OCI-LY7 (cell line): ENCODE measurements at regions not wholly inside any gene's neighbourhood (a gene's known extent, or its start where the extent isn't known, plus 50 kb on each side); places are given as distances from the start of the nearest gene placed in this dataset.

Experiments
- BruUV-seq: library from RNA; stranded (reverse); fragments of 400-500 nt; replicated peaks from 2 replicates; lab custom pipeline; 2021; lab: Mats Ljungman, UMichigan
- CTCF ChIA-PET: fragments of 300-600 bp; sonication (Branson Sonifier 250); formaldehyde crosslinking; loops from one replicate; lab custom pipeline; 2022; ENCODE audit warnings: antibody characterized with exemption; ENCODE audit not compliant: unreplicated experiment; lab: Charles Lee
- POLR2A ChIA-PET: fragments of 300-600 bp; sonication (Branson Sonifier 250); formaldehyde crosslinking; loops from one replicate; lab custom pipeline; 2022; ENCODE audit warnings: antibody characterized with exemption; lab: Charles Lee
- DNase-seq: peaks from one replicate; pipeline ENCODE4 v3.0.0-alpha.2; 2015; ENCODE audit warnings: low spot score
- H2AFZ ChIP-seq: fragments of 200-600 bp; sonication (generic), shearing (Covaris generic); 2 replicates; pipeline ENCODE4 v1.6.1; 2014; ENCODE audit warnings: mild to moderate bottlenecking, antibody characterized with exemption, low read length, moderate library complexity
- H3K27ac ChIP-seq: fragments of 200-600 bp; sonication (generic); 2 replicates; pipeline ENCODE4 v1.5.1; 2014; ENCODE audit warnings: mixed run types, low read depth, mild to moderate bottlenecking, moderate library complexity, low read length, inconsistent platforms; ENCODE audit not compliant: poor library complexity, severe bottlenecking
- H3K36me3 ChIP-seq: fragments of 200-600 bp; sonication (generic); 2 replicates; pipeline ENCODE4 v1.6.1; 2014; ENCODE audit warnings: mild to moderate bottlenecking, antibody characterized with exemption, low read length, moderate library complexity, mixed read lengths; ENCODE audit not compliant: insufficient read depth
- H3K4me1 ChIP-seq: fragments of 200-600 bp; sonication (generic); 2 replicates; pipeline ENCODE4 v1.5.1; 2014; ENCODE audit warnings: mild to moderate bottlenecking, low read length; ENCODE audit not compliant: insufficient read depth, poor library complexity, severe bottlenecking
- H3K4me2 ChIP-seq: fragments of 200-600 bp; sonication (generic); 2 replicates; pipeline ENCODE4 v1.6.1; 2014; ENCODE audit warnings: mild to moderate bottlenecking, low read length
- H3K4me3 ChIP-seq: fragments of 200-600 bp; sonication (generic); 2 replicates; pipeline ENCODE4 v1.5.1; 2014; ENCODE audit warnings: mild to moderate bottlenecking, low read depth, low read length; ENCODE audit not compliant: poor library complexity, severe bottlenecking
- H3K79me2 ChIP-seq: fragments of 200-600 bp; sonication (generic); 2 replicates; pipeline ENCODE4 v1.6.1; 2016; ENCODE audit warnings: low read depth, mild to moderate bottlenecking, low read length, moderate library complexity, mixed read lengths; ENCODE audit not compliant: insufficient read depth
- H3K9me2 ChIP-seq: fragments of 200-600 bp; sonication (generic); 2 replicates; pipeline ENCODE4 v1.6.1; 2016; ENCODE audit warnings: mild to moderate bottlenecking, low read length, mixed read lengths; ENCODE audit not compliant: insufficient read depth
- H3K9me3 ChIP-seq: fragments of 200-600 bp; sonication (generic); 2 replicates; pipeline ENCODE4 v1.6.1; 2014; ENCODE audit warnings: mild to moderate bottlenecking, mixed run types, low read length, mixed read lengths
- H4K20me1 ChIP-seq: fragments of 200-600 bp; sonication (generic); 2 replicates; pipeline ENCODE4 v1.6.1; 2014; ENCODE audit warnings: mild to moderate bottlenecking, antibody characterized with exemption, low read length, moderate library complexity, mixed read lengths; ENCODE audit not compliant: insufficient read depth
- EZH2phosphoT487 ChIP-seq: fragments of 200-600 bp; sonication (generic); IDR thresholded peaks from 2 replicates; pipeline ENCODE4 v1.6.1; 2018; ENCODE audit warnings: low read depth, borderline replicate concordance, mild to moderate bottlenecking, mixed run types, antibody characterized with exemption, low read length, moderate library complexity, mixed read lengths
- intact Hi-C: fragments of 100-400 bp; cut with micrococcal nuclease; formaldehyde crosslinking; loops from one replicate; pipeline ENCODE4 v1.10.0; 2022; ENCODE audit not compliant: unreplicated experiment
- TF ChIP-seq, protein P1 (sequence below): fragments of 200-600 bp; sonication (generic); conservative IDR thresholded peaks from 2 replicates; pipeline ENCODE4 v1.5.1; 2014; ENCODE audit warnings: mild to moderate bottlenecking, antibody characterized with exemption, low read length, moderate library complexity, mixed read lengths

DNA sequence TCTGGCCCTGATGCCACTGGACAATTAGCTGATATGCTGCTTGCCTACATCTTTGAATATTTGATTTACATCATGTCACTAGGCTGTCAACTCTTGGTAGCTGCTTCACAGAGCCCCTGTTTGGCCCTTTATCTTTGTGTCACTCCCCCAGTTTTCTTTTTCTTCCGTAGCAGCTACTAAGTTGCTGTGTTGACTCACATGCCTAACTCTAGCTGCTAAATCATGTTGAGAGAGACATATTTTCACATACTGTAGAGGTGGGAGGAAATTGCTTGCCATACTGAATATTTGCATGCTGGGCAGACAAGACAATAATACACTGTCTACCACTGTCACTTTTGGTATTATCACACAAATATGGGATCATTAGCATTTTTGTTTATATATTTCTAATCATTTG, 147.1 kb upstream of the NOVA1 start:
- TF ChIP-seq, protein P1, sequence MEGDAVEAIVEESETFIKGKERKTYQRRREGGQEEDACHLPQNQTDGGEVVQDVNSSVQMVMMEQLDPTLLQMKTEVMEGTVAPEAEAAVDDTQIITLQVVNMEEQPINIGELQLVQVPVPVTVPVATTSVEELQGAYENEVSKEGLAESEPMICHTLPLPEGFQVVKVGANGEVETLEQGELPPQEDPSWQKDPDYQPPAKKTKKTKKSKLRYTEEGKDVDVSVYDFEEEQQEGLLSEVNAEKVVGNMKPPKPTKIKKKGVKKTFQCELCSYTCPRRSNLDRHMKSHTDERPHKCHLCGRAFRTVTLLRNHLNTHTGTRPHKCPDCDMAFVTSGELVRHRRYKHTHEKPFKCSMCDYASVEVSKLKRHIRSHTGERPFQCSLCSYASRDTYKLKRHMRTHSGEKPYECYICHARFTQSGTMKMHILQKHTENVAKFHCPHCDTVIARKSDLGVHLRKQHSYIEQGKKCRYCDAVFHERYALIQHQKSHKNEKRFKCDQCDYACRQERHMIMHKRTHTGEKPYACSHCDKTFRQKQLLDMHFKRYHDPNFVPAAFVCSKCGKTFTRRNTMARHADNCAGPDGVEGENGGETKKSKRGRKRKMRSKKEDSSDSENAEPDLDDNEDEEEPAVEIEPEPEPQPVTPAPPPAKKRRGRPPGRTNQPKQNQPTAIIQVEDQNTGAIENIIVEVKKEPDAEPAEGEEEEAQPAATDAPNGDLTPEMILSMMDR = no peak
- no peak for TF ChIP-seq EZH2phosphoT487
- BruUV-seq = no TSS peak
- Histone ChIP-seq H3K4me3 (no peak overlapping the region), H3K4me2 (no peak overlapping the region), H3K9me3 (0 out of 2 replicates have a peak, but pooled peaks cover 5% of the 10 kb centered on the region), H3K27ac (no peak overlapping the region), H4K20me1 (no peaks in the 10 kb centered on the region), H3K79me2 (no peaks in the 10 kb centered on the region), H3K4me1 (no peaks in the 10 kb centered on the region), H2AFZ (no peak overlapping the region), H3K9me2 (no peaks in the 10 kb centered on the region), H3K36me3 (no peaks in the 10 kb centered on the region)
- DNase-seq = no peak
- POLR2A ChIA-PET = no interaction called here
- intact Hi-C loops = no loop called here
- CTCF ChIA-PET = no interaction called here

DNA sequence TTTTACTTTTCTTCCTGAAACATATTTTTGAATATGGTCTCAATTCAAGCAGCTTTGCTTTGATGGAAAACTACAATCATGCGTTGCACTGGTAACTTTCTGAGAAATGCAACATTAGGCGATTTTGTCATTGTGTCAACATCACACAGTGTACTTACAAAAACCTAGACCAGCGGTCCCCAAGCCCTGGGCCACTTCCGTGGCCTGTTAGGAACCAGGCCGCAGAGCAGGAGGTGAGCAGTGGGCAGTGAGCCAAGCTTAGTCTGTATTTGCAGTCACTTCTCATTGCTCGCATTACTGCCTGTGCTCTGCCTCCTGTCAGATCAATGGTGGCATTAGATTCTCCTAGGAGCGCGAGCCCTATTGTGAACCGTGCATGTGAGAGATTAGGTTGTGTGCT, 163.7 kb upstream of the NOVA1 start:
- BruUV-seq = no TSS peak
- H2AFZ ChIP-seq = no peak overlapping the region
- H3K36me3 ChIP-seq = no peaks in the 10 kb centered on the region
- no peaks in the 10 kb centered on the region for H3K4me1 ChIP-seq
- H3K4me3 ChIP-seq = no peak overlapping the region
- TF ChIP-seq EZH2phosphoT487 = no peak
- TF ChIP-seq, protein P1 = no peak
- no peak for DNase-seq
- H3K9me3 ChIP-seq = peaks cover 12% of the 10 kb centered on the region
- ChIA-PET CTCF (no interaction called here), POLR2A (no interaction called here)
- H3K27ac ChIP-seq = no peak overlapping the region
- intact Hi-C loops = no loop called here
- H3K9me2 ChIP-seq = no peaks in the 10 kb centered on the region
- no peaks in the 10 kb centered on the region for H4K20me1 ChIP-seq
- H3K79me2 ChIP-seq = no peaks in the 10 kb centered on the region
- H3K4me2 ChIP-seq = no peak overlapping the region

DNA sequence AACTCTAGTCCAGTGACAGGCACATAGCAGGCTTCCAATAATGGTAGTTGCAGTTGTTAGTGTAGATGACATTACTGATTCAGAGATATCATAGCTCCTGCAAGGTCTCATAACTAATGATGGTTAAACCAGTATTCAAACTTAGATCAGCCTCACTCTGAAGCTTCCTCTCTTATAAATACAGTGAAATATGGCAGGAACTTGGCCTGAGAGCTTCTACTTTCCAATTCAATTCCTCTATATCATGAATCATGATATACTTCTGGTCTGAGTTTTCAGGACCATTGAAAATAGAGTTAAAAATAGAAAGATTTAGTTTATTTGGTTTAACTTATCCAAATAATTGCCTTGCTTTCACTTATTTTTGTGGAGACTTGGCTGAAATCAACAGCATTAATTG, 167.5 kb upstream of the NOVA1 start:
- Histone ChIP-seq H3K27ac (no peak overlapping the region), H2AFZ (no peak overlapping the region), H3K4me3 (no peak overlapping the region), H3K79me2 (no peaks in the 10 kb centered on the region), H3K9me3 (peaks cover 8% of the 10 kb centered on the region), H4K20me1 (no peaks in the 10 kb centered on the region), H3K36me3 (no peaks in the 10 kb centered on the region), H3K4me2 (no peak overlapping the region), H3K9me2 (no peaks in the 10 kb centered on the region), H3K4me1 (no peaks in the 10 kb centered on the region)
- TF ChIP-seq EZH2phosphoT487 = no peak
- TF ChIP-seq, protein P1 = no peak
- intact Hi-C loops = no loop called here
- BruUV-seq = no TSS peak
- ChIA-PET POLR2A (interaction anchor here (0.7 to 1.1 kb wide), 2 partner anchors 10 to 1185 kb away, joined by 3 read pairs; no protein-coding TSS in a partner anchor), CTCF (no interaction called here)
- no peak for DNase-seq
